DMS153 treated with DMSO at 0.1 percent for 48 hours (cell line): ENCODE measurements at regions not wholly inside any gene's neighbourhood (a gene's known extent, or its start where the extent isn't known, plus 50 kb on each side); places are given as distances from the start of the nearest gene placed in this dataset.
A peak's percentile ranks its signal among the peaks of the same experiment; 100 is the strongest.

Experiments
- DNase-seq: peaks from one replicate; lab custom pipeline; 2025; ENCODE audit not compliant: unreplicated experiment; lab: John Stamatoyannopoulos, UW

DNA sequence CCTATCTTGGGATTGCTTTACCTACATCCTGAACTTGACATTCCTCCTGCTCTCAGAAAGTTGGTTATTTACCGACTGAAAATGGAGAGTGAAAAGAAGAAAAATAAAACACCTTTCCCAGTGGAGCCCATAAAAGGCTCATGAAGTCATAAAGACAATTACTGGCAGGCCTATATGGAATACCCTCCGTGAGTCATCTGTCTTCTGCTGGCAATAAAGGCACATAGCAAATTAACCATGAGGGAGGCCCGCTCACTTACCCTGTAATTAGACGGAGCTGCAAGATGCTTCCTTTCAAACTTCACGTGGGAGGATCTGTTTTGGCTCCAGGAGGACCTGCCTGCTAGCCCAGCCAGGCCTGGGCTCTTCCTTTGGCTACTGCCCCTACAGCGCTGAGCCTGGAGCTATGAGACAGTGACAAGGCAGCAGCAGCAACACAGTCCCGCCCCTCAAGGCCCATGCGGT is 540.4 kb downstream of the BUD13 start:
- no peak for DNase-seq

- no peak for DNase-seq
Measured at GRCh38 chr11:116231543-116231942, 541.2 kb downstream of the BUD13 start.

DNA sequence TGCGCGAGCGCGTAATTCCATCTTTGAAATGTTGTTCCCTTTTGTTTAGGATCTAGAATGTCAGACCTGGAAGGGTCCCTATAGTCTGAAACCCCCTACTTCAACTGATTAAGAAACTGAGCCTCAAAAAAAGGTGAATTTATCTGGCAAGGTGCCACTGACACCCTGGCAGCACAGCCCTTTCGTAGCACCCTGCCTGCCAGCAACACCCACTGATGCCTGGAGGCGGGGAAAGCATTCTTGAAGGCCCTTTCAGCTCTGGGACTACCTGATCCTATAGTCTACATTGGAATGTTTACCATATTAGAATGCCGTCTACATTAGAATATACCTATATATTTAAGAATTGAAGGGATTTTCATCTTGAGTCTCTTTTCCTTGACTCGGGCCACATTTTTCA is 542.3 kb downstream of the BUD13 start:
- DNase-seq, result no peak

GRCh38 chr11:116229236-116229970 is 543.4 kb downstream of the BUD13 start:
- DNase-seq, result no peak

- DNase-seq, result no peak
Measured at GRCh38 chr11:116226731-116227130, 546.1 kb downstream of the BUD13 start.

DNA sequence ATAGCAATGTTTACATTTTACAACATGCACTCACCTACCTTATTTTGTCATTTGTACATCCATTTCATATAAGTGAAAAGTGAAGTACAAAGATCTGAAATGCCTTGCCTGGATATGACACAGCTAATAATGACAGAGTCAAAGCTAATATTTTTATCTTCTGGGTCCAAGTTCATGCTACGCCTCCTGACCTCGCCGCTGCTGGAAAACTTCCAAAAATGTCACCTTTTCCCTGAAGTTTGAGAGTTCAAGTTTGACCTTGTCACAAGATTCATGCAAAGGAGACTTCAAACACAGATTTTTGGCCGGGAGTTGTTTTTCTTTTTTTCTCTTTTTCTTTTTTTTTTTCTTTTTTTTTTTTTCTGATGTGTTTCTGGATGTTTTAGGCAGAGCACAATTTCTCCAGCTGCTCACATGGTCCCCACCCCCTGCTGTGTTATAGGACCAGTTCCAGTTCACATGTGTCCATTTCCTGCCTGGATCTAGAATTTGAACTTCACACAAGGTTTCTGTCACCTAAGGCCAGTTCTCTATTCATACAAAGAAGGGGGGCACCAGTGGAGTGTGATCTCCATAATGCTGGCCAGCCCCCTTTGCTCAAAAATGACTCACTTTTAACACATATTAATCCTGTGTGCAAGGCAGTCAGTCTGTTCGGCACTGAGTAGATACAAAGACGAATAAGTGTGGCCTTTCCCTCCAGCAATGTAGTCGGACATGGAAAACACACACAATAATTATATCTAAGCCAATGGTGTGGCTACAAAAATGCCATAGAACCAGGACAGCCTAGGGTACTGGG is 546.8 kb downstream of the BUD13 start:
- DNase-seq, result no peak

- DNase-seq, result no peak
Measured at GRCh38 chr11:116225236-116225635, 547.6 kb downstream of the BUD13 start.

- no peak for DNase-seq
Measured at GRCh38 chr11:116224889-116225200, 547.9 kb downstream of the BUD13 start.

DNA sequence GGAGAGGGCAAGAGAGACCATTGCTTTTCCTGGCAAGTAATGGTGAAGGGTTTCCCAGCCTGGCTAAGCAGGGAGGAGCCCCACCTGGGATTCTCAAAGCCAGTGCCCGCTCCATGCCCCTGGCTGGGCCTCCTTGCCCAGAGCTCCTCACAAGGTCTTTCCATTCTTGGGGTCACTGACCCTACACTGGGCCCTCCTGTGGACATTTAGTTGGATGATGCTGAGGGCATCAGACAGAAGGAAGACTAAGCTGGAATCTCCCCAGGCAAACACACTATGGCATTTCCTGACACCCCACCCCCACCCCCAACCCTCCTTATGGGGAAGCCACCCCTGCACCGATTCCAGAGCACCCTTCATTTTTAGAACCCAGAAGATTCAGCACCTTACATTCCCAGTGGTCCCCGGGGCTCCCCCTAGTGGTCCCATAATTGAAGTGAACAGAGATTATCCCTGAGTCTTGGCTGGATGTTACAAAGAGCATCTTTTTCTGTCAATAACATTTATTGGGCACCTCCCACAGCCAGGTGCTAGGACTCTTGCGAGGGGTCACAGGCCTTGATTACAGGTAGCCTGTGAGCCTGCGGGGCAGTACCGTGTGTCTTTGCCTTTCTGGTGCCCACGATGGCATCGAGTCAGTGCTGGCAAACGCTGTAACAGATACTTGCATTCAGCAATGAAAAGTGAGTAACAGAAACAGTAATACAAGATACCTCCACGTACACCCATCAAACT is 548.5 kb downstream of the BUD13 start:
- peak; percentile 47 for DNase-seq

DNA sequence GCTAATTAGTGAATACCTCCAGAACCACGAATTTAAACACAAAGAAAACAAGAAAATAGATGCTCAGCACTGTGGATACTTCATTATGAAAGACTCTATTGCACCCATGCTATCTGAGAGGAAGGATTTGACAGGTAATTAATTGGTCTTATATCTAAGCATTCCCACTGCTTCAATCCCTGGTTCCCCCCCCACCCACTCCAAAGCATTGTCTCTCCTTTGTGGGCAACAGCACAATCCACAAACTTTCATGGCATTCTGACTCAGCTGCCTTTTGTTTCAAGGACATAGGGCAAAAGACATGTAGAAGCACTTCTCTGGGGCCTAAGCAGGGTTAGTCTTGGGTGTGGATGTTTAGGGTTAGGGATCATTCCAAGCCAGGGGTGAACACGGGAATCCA is 551.4 kb downstream of the BUD13 start:
- DNase-seq, result no peak

GRCh38 chr11:116219171-116219635 is 553.6 kb downstream of the BUD13 start:
- DNase-seq, result no peak

GRCh38 chr11:116217441-116217840 is 555.3 kb downstream of the BUD13 start:
- no peak for DNase-seq

GRCh38 chr11:116217006-116217405 is 555.8 kb downstream of the BUD13 start:
- DNase-seq, result peak; percentile 25

DNA sequence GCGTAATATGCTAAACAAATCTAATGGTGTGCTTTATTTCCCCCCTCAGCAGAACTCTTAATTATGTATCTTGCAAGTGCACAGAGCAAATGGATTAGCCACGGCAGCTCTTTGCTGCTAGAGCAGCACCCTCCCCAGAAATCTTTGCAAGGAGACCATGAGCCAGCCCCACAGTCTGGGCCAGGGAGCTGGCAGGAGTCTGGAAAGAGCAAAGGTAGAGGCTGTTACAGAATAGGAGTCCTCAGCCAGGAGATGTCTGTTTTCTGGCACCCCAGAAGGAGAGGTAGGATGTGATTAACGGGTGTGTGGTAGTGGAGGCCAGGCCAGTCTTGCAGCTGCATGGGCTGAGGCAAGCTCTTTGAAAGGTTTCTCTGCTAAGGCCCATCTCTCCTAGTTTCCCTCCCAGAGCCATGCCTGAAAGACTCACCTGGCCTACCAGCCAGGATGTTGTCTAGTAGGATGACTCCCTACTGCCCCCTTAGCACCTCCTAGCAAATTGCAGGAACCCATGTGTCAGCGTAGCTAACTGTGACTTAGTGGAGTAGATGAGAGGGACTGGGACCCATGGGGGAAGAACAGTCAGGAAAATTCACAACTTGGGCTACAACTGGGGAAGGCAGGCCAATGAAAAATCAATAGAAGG is 557.2 kb downstream of the BUD13 start:
- DNase-seq, result no peak

DNA sequence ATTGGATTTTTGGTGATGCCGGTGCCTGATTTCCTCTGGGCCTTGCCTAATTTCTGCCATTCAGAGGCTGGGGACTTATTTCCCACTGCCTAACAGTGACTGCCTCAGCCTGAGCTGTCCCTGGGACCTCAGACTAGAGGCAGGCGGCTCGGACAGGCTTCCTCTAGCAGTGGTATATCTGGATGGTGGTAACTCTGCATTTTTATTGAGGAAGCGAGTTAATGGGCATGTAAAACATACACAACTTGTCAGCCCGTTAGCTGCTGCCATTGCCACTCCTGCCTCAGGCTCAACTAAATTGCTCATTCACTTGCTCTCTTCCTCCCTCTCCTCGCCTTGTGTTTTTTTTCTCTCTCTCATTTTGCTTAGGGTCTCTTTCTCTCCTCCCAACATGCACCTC is 561.6 kb downstream of the BUD13 start:
- no peak for DNase-seq

DNA sequence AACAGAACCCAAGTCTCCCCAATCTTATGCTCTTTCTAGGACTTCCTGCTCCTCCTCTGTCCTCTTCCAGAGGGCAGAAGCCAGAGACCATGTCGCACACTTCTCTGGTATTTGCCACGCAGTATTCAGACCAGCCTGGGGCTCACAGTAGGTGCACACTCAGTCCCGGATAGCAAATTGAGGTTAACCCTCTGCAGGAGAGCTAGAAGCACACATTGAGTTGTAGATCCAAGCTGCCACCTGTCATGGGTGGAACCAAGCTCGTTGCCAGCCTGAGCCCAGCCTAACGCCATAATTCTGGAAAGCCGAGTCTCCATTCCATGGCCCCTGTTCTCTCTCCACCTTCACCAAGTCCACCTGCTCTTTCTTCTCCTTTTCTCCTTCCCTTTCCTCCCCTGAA is 562.1 kb downstream of the BUD13 start:
- DNase-seq, result no peak

GRCh38 chr11:116209255-116209654 is 563.5 kb downstream of the BUD13 start:
- DNase-seq, result no peak

GRCh38 chr11:116207421-116208141 is 565.2 kb downstream of the BUD13 start:
- DNase-seq, result peak; percentile 45

- DNase-seq, result no peak
Measured at GRCh38 chr11:116207019-116207418, 565.8 kb downstream of the BUD13 start.

DNA sequence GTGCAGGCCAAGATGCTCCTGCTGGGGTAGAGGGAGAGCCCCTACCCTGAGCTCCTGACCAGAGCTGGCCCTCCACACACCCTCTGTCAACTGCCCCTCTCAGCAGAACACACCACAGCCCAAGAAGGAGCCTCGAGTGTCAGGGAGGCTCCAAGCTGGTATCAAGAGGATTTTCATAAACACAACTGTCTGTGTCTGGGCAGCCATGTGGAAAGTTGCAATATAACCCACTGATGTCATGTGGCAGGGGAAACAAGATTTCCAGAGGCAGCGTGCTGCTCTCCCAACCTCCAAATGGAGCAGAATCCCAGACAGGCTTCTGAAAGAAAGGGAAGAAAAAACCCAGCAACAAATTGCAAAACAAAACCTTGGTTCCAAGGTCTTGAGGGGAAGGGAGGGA is 569.9 kb downstream of the BUD13 start:
- no peak for DNase-seq

GRCh38 chr11:116200564-116200963 is 572.2 kb downstream of the BUD13 start:
- no peak for DNase-seq
